Activated CD4-positive, alpha-beta T cell treated with anti-CD3 and anti-CD28 coated beads, Interleukin-2, amount 10 ng/mL, durations not matched to agents 7 days and 5 days (primary cell): ENCODE measurements at regions not wholly inside any gene's neighbourhood (a gene's known extent, or its start where the extent isn't known, plus 50 kb on each side); places are given as distances from the start of the nearest gene placed in this dataset.
"Not testable (repeated sequence)": the region's sequence is repeated elsewhere in the genome, so short reads cannot be mapped to it uniquely, and the experiment has no call there.

Source experiments
- CTCF ChIA-PET: fragments of 350-600 bp; sonication (Branson Sonifier 250); formaldehyde crosslinking; loops from one replicate; lab custom pipeline; 2021; ENCODE audit warnings: antibody characterized with exemption; lab: Charles Lee
- POLR2A ChIA-PET: fragments of 350-600 bp; sonication (Branson Sonifier 250); formaldehyde crosslinking; loops from one replicate; lab custom pipeline; 2021; ENCODE audit warnings: antibody characterized with exemption; lab: Charles Lee
- DNase-seq: peaks from one replicate; pipeline ENCODE4 v3.0.0-alpha.2; 2020
- H3K27ac Mint-ChIP-seq: one replicate; pipeline ENCODE4 v1.8.0; 2021; ENCODE audit warnings: mild to moderate bottlenecking, moderate library complexity, mixed read lengths
- H3K27me3 Mint-ChIP-seq: one replicate; pipeline ENCODE4 v1.8.0; 2021; ENCODE audit warnings: mixed read lengths
- H3K36me3 Mint-ChIP-seq: one replicate; pipeline ENCODE4 v1.8.0; 2021; ENCODE audit warnings: low read depth, mixed read lengths
- H3K4me1 Mint-ChIP-seq: one replicate; pipeline ENCODE4 v1.8.0; 2021; ENCODE audit warnings: mixed read lengths
- H3K4me3 Mint-ChIP-seq: one replicate; pipeline ENCODE4 v1.8.0; 2021; ENCODE audit warnings: mild to moderate bottlenecking, moderate library complexity, mixed read lengths
- H3K9me3 Mint-ChIP-seq: one replicate; pipeline ENCODE4 v1.8.0; 2021; ENCODE audit warnings: mixed read lengths

GRCh38 chr9:41332562-41332961 lies 143.4 kb upstream of the ZNG1F start:
- DNase-seq, H3K4me1 Mint-ChIP-seq, H3K9me3 Mint-ChIP-seq, CTCF ChIA-PET, H3K27me3 Mint-ChIP-seq, POLR2A ChIA-PET, H3K27ac Mint-ChIP-seq, H3K4me3 Mint-ChIP-seq, H3K36me3 Mint-ChIP-seq: not testable (repeated sequence)

DNA sequence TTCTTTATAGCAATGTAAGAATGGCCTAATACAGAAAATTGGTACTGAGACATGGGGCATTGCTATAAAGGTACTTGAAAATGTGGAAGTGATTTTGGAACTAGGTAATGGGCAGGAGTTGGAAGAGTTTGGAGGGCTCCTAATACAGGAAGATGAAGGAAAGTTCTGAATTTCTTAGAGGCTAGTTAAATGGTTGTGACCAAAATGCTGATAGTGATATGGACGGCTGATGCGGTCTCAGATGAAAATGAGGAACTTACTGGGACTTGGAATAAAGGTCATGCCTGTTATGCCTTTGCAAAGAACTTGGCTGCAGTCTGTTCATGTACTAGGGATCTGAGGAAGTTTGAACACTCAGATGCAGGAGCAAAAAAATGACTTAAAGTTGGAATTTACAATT lies 132.2 kb upstream of the ZNG1F start:
- H3K4me3 Mint-ChIP-seq, H3K27ac Mint-ChIP-seq, POLR2A ChIA-PET, CTCF ChIA-PET, H3K36me3 Mint-ChIP-seq, H3K4me1 Mint-ChIP-seq, DNase-seq, H3K9me3 Mint-ChIP-seq, H3K27me3 Mint-ChIP-seq: not testable (repeated sequence)

- not testable (repeated sequence) for H3K27me3 Mint-ChIP-seq
Observed at GRCh38 chr9:41308953-41309352, 119.8 kb upstream of the ZNG1F start.

DNA sequence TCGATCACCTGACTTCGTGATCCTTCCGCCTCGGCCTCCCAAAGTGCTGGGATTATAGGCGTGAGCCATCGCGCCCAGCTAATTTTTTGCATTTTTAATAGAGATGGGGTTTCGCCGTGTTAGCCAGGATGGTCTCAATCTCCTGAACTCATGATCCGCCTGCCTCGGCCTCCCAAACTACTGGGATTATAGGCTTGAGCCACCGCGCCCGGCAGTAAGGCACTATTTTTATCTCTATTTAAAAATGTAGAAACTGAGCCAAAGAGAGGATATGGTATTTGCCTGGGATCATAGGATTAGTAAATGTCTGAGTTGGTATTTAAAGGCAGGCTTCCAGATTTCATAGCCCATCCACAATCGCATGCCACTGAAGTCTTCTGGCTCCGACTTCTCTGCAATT lies 96.6 kb upstream of the ZNG1F start:
- CTCF ChIA-PET, POLR2A ChIA-PET, H3K36me3 Mint-ChIP-seq, H3K27ac Mint-ChIP-seq, H3K9me3 Mint-ChIP-seq, H3K4me1 Mint-ChIP-seq, DNase-seq, H3K4me3 Mint-ChIP-seq, H3K27me3 Mint-ChIP-seq: not testable (repeated sequence)

More at GRCh38 chr9:41308953-41309352, 119.8 kb upstream of the ZNG1F start:
- POLR2A ChIA-PET, H3K4me1 Mint-ChIP-seq, H3K4me3 Mint-ChIP-seq, H3K36me3 Mint-ChIP-seq, H3K27ac Mint-ChIP-seq, CTCF ChIA-PET, H3K9me3 Mint-ChIP-seq, DNase-seq: not testable (repeated sequence)

DNA sequence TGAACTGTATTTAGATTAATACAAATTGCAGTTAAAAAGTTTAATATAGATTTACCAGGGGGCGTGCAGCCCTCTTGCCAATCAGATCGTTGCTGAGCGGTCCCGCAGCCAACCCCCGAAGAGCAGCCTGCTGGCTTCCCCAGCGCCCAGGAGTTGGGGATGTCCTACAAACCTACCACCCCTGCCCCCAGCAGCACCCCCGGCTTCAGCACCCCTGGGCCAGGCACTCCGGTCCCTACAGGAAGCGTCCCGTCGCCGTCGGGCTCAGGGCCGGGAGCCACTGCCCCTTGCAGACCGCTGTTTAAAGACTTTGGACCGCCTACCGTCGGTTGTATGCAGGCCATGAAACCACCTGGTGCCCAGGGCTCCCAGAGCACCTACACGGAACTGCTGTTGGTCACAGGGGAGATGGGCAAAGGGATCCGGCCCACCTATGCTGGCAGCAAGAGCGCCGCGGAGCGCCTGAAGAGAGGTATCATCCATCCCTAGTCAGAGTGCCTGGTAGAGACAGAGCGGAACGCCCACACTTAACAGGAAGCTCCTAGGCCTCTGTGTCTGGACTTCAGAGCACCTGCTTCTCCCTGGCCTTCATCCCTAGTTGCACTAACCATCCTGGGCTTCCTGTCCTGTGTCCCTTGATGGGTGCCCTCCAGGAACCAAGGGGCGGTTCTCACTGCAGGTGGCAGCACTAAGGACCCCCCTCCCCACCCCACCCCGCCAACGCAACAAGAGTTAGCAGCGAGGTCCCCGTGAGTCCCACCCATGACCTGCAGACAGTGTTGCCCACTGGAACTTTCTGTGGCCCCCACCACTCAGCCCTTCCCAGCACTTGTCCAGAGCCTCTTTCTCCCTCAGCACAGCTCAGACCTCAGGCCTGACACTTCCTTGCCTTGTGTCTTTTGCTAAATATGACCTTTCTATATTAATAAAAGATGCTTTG lies 91.5 kb upstream of the ZNG1F start:
- POLR2A ChIA-PET, H3K4me3 Mint-ChIP-seq, H3K36me3 Mint-ChIP-seq, H3K27ac Mint-ChIP-seq, H3K27me3 Mint-ChIP-seq, H3K9me3 Mint-ChIP-seq, DNase-seq, H3K4me1 Mint-ChIP-seq, CTCF ChIA-PET: not testable (repeated sequence)

DNA sequence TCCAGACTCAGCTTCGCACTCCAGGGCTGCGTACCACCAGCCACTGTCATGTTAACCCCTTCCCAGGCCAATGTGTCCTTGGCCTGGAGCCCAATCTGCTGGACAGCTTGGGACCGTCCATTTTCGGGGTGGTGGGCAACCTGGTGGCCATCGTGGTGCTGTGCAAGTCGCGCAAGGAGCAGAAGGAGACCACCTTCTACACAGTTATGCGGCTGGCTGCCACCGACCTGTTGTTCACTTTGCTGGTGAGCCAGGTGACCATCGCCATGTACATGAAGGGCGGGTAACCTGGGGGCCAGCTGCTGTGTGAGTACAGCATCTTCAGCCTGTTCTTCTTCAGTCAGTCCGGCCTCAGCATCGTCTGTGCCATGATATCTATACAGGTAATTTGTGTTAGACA lies 90.3 kb upstream of the ZNG1F start:
- H3K9me3 Mint-ChIP-seq, CTCF ChIA-PET, H3K4me1 Mint-ChIP-seq, H3K27me3 Mint-ChIP-seq, H3K4me3 Mint-ChIP-seq, DNase-seq, H3K36me3 Mint-ChIP-seq, POLR2A ChIA-PET, H3K27ac Mint-ChIP-seq: not testable (repeated sequence)

DNA sequence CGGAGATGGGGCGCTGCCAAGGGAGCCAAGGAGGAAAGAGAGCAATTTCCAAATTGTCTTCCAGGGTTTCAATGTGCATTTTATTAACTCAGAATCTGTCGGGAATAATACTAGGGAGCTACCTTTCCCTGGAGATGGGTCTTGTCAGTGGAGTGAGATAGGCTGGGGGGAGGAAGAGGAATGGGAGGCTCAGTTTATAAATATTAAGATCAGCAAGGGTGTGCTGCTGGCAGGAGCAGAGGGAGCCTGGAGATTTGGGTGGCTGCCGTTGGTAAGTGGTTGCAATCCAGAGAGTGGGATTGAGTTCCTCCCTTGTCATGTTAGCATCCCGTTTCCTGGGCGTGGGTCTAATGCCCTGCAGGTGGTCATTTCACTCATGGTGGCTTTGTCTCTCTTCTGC lies 89.9 kb upstream of the ZNG1F start:
- H3K27me3 Mint-ChIP-seq, H3K4me3 Mint-ChIP-seq, CTCF ChIA-PET, H3K9me3 Mint-ChIP-seq, POLR2A ChIA-PET, H3K4me1 Mint-ChIP-seq, DNase-seq, H3K27ac Mint-ChIP-seq, H3K36me3 Mint-ChIP-seq: not testable (repeated sequence)

GRCh38 chr9:41273549-41274267 lies 84.6 kb upstream of the ZNG1F start:
- peak; percentile 75 for DNase-seq
- H3K36me3 Mint-ChIP-seq, CTCF ChIA-PET, H3K27me3 Mint-ChIP-seq, H3K9me3 Mint-ChIP-seq, H3K4me1 Mint-ChIP-seq, POLR2A ChIA-PET: not testable (repeated sequence)
- H3K27ac Mint-ChIP-seq = peak overlapping the region; percentile 25
- H3K4me3 Mint-ChIP-seq = peak overlapping the region; percentile 58

GRCh38 chr9:41272879-41273548 lies 83.9 kb upstream of the ZNG1F start:
- H3K4me1 Mint-ChIP-seq, H3K36me3 Mint-ChIP-seq, H3K27ac Mint-ChIP-seq, H3K4me3 Mint-ChIP-seq, POLR2A ChIA-PET, H3K9me3 Mint-ChIP-seq, CTCF ChIA-PET, H3K27me3 Mint-ChIP-seq: not testable (repeated sequence)
- DNase-seq = peak; percentile 16

GRCh38 chr9:41270992-41271391 lies 81.9 kb upstream of the ZNG1F start:
- peaks cover 11% of the 10 kb centered on the region for H3K27me3 Mint-ChIP-seq
- H3K36me3 Mint-ChIP-seq, CTCF ChIA-PET, H3K9me3 Mint-ChIP-seq, POLR2A ChIA-PET, DNase-seq, H3K4me3 Mint-ChIP-seq, H3K4me1 Mint-ChIP-seq, H3K27ac Mint-ChIP-seq: not testable (repeated sequence)

DNA sequence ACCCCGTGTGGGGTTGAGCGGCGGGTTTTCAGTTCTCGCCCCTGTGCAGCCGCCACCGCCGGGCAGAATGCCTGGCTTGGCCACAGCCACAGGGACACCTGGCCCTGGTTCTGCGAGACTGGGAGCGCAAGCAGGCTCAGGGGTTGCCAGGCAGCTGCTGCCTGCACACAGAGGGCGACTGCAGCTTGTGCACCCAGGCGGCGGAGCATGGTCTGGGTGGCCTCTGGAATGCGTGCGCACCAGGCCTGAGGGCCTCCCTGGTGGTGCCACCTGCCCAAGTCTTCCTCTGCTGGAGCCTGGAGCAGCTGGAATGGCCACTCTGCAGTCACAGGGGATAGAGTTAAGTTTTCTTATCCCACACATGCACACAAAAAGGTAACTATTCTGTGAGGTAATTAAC lies 80.4 kb upstream of the ZNG1F start:
- H3K4me1 Mint-ChIP-seq, H3K4me3 Mint-ChIP-seq, H3K27ac Mint-ChIP-seq, H3K27me3 Mint-ChIP-seq, CTCF ChIA-PET, H3K9me3 Mint-ChIP-seq, POLR2A ChIA-PET, DNase-seq, H3K36me3 Mint-ChIP-seq: not testable (repeated sequence)

- POLR2A ChIA-PET, CTCF ChIA-PET, H3K36me3 Mint-ChIP-seq, H3K4me1 Mint-ChIP-seq, H3K27ac Mint-ChIP-seq, H3K27me3 Mint-ChIP-seq, H3K4me3 Mint-ChIP-seq, H3K9me3 Mint-ChIP-seq, DNase-seq: not testable (repeated sequence)
Observed at GRCh38 chr9:41269054-41269453, 79.9 kb upstream of the ZNG1F start.

DNA sequence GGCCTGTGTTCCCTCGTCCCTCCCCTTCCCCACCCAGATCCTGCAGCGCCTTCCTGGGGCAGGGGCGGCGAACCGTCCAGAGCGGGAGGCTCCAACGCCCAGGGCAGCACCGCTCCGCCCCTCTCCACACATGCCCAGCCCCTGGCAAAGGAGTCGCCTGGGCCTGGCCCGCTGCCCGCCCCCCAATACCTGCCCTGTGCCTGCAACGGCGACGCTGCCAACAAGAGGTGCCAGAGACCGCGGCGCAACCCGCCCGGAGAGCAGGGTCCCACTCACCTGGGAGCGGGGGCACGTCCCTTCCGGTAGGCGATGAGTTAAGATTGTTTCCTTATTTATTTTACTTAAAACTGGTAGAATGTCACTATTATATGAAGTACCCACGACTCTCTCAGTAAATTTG lies 77.5 kb upstream of the ZNG1F start:
- H3K27me3 Mint-ChIP-seq, POLR2A ChIA-PET, H3K36me3 Mint-ChIP-seq, CTCF ChIA-PET, H3K9me3 Mint-ChIP-seq, DNase-seq, H3K27ac Mint-ChIP-seq, H3K4me1 Mint-ChIP-seq, H3K4me3 Mint-ChIP-seq: not testable (repeated sequence)
